MCF 10A (cell line): ENCODE measurements at regions not wholly inside any gene's neighbourhood (a gene's known extent, or its start where the extent isn't known, plus 50 kb on each side); places are given as distances from the start of the nearest gene placed in this dataset.

ENCODE experiments used
- BruUV-seq: library from RNA; stranded (reverse); fragments of 400-500 nt; replicated peaks from 2 replicates; lab custom pipeline; 2021; lab: Mats Ljungman, UMichigan
- CTCF ChIA-PET: fragments of 300-600 bp; sonication (Branson Sonifier 250); formaldehyde crosslinking; extraction: SDS; loops from one replicate; lab custom pipeline; 2021; ENCODE audit warnings: antibody characterized with exemption, inconsistent platforms; lab: Yijun Ruan, JAX
- POLR2A ChIA-PET: fragments of 300-600, 350-650 bp; sonication (Branson Sonifier 250); formaldehyde crosslinking; extraction: SDS; loops from one replicate; lab custom pipeline; 2020; ENCODE audit warnings: antibody characterized with exemption, inconsistent platforms; lab: Yijun Ruan, JAX
- DNase-seq: peaks from one replicate; pipeline ENCODE4 v3.0.0-alpha.2; 2018; ENCODE audit not compliant: unreplicated experiment
- H3K27ac Mint-ChIP-seq: one replicate; pipeline ENCODE4 v1.8.0; 2022; ENCODE audit warnings: mild to moderate bottlenecking, low read depth, mixed read lengths; ENCODE audit not compliant: unreplicated experiment
- H3K27me3 Mint-ChIP-seq: one replicate; pipeline ENCODE4 v1.8.0; 2022; ENCODE audit warnings: mixed read lengths; ENCODE audit not compliant: insufficient read depth, unreplicated experiment
- H3K36me3 Mint-ChIP-seq: one replicate; pipeline ENCODE4 v1.8.0; 2022; ENCODE audit warnings: mild to moderate bottlenecking, moderate library complexity, mixed read lengths; ENCODE audit not compliant: insufficient read depth, unreplicated experiment
- H3K4me1 Mint-ChIP-seq: one replicate; pipeline ENCODE4 v1.8.0; 2022; ENCODE audit warnings: mixed read lengths; ENCODE audit not compliant: insufficient read depth, unreplicated experiment
- H3K4me3 Mint-ChIP-seq: one replicate; pipeline ENCODE4 v1.8.0; 2022; ENCODE audit warnings: mild to moderate bottlenecking, moderate library complexity, mixed read lengths; ENCODE audit not compliant: unreplicated experiment
- H3K9me3 Mint-ChIP-seq: one replicate; pipeline ENCODE4 v1.8.0; 2022; ENCODE audit warnings: mixed read lengths; ENCODE audit not compliant: unreplicated experiment
- intact Hi-C: fragments of 100-400 bp; cut with micrococcal nuclease; formaldehyde crosslinking; loops from 2 replicates; pipeline ENCODE4 v1.14.1; 2022
- TF ChIP-seq, protein P1 (sequence below): fragments of 200-600 bp; IDR thresholded peaks from one replicate; pipeline ENCODE4 v1.8.0; 2022; ENCODE audit warnings: antibody characterized with exemption, mild to moderate bottlenecking; ENCODE audit not compliant: unreplicated experiment

DNA sequence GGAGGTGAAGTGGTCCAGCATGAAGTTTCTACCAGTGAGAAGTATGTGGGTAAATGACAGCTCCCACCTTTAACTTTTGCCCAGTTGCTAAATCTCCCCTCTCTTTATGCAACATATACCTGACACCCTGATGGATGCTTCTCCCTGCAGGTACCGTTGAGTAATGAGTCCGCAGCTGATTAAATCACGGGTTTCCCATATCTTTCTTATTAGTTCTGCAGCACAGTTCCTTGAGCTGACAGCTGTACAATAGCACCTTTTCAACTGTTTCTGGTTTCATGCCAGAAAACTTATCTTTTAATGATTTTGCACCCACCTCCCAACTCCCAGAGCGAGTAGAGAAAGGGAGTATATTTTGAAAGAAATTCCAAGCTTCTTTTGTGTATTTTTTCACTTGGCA is 161.0 kb upstream of the TUT7 start:
- intact Hi-C loops, result no loop called here
- Mint-ChIP-seq H3K27ac (no peak overlapping the region), H3K9me3 (no peaks in the 10 kb centered on the region), H3K4me1 (no peaks in the 10 kb centered on the region), H3K27me3 (no peaks in the 10 kb centered on the region), H3K36me3 (no peaks in the 10 kb centered on the region), H3K4me3 (no peak overlapping the region)
- TF ChIP-seq, protein P1, sequence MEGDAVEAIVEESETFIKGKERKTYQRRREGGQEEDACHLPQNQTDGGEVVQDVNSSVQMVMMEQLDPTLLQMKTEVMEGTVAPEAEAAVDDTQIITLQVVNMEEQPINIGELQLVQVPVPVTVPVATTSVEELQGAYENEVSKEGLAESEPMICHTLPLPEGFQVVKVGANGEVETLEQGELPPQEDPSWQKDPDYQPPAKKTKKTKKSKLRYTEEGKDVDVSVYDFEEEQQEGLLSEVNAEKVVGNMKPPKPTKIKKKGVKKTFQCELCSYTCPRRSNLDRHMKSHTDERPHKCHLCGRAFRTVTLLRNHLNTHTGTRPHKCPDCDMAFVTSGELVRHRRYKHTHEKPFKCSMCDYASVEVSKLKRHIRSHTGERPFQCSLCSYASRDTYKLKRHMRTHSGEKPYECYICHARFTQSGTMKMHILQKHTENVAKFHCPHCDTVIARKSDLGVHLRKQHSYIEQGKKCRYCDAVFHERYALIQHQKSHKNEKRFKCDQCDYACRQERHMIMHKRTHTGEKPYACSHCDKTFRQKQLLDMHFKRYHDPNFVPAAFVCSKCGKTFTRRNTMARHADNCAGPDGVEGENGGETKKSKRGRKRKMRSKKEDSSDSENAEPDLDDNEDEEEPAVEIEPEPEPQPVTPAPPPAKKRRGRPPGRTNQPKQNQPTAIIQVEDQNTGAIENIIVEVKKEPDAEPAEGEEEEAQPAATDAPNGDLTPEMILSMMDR, result no peak
- CTCF ChIA-PET, result no interaction called here
- no peak for DNase-seq
- no TSS peak for BruUV-seq
- POLR2A ChIA-PET, result interaction anchor here (0.8 kb wide), 1 partner anchor 17 kb away, joined by 3 read pairs; no protein-coding TSS in a partner anchor

DNA sequence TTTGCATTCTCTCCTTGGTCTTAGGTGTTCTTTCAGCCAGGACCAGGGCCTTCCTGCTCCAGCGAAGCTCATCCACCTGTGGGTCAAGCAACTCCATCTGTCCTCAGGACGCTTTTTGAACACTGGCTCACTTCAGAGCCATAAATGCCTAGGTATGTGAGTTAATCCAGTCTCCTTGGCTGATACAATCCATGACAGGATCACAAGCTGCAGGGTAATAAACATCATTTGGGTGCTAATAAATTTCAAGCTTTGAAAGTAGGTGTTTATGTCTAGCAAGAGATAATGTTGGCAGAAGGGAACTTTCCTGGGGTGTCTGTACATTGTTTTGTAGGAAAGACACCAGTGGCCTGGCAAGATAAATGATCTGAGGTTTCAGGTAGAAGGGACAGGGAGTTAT is 159.2 kb upstream of the TUT7 start:
- Mint-ChIP-seq H3K4me3 (no peak overlapping the region), H3K27me3 (no peaks in the 10 kb centered on the region), H3K4me1 (no peaks in the 10 kb centered on the region), H3K36me3 (no peaks in the 10 kb centered on the region), H3K9me3 (no peaks in the 10 kb centered on the region), H3K27ac (no peak overlapping the region)
- no TSS peak for BruUV-seq
- POLR2A ChIA-PET, result interaction anchor here (0.9 kb wide), 1 partner anchor 816 kb away, joined by 4 read pairs; no protein-coding TSS in a partner anchor
- TF ChIP-seq, protein P1, result no peak
- no peak for DNase-seq
- CTCF ChIA-PET, result interaction anchor here (0.6 kb wide), 1 partner anchor 659 kb away, joined by 3 read pairs; no protein-coding TSS in a partner anchor
- intact Hi-C loops, result no loop called here

DNA sequence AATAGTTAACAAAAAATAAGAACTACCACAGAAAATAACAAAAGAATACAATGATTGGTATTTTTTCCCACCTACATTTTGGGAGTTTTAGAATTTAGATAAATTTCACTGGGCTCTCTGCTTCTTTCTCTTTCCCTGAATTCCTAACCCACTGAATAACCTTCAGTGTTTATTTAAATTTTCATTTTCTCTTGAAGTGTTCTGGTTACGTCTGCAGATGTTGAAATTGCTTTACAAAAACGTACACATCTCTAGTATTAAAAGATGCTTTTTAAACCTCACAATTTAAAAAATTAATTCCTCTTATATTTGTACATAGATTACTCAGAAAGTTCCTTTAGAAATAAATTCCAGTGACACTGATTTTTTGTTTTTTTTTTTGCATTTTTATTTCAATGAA is 158.7 kb upstream of the TUT7 start:
- DNase-seq, result no peak
- ChIA-PET CTCF (interaction anchor here (0.7 kb wide), 1 partner anchor 403 kb away, joined by 3 read pairs; no protein-coding TSS in a partner anchor), POLR2A (interaction anchor here (0.9 to 2.2 kb wide), 3 partner anchors 17 to 817 kb away, joined by 3 to 7 read pairs (median 4); no protein-coding TSS in a partner anchor)
- Mint-ChIP-seq H3K36me3 (no peaks in the 10 kb centered on the region), H3K4me1 (no peaks in the 10 kb centered on the region), H3K9me3 (no peaks in the 10 kb centered on the region), H3K27me3 (no peaks in the 10 kb centered on the region), H3K27ac (no peak overlapping the region), H3K4me3 (no peak overlapping the region)
- TF ChIP-seq, protein P1, result no peak
- intact Hi-C loops, result no loop called here
- BruUV-seq, result no TSS peak

DNA sequence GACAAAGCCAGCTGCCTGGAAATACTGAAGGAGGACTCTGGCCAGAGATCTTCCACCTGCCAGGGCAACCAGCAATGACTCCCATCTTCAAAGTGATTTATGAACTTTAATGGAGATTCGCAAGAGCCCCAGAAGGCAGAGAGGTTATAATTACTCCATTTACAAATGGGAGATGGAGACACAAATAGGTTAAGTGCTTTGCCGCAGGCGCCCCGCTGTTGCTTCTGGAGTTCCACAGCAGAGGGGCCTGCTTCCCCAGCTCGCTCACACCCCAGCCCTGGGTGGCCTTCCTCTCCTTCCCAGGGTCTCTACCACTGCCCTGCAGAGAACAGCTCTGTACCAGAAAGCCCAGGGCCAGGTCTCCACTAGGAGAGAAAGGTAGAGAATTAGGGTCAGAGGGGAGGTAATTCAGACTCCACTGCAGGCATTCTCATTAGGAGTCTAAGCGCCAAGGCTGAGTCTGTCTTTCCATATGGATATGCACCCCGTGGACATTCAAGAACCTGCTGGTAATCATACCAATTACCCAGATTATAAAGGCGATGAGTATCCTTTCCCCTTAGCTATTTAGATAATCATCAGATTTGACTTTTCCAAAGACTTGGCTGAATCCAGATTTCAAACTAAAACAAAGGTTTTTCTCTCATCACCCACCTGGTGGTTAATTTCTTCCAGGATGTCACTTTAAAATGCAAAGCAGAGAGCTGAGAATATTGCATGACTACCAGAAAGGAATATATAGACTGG is 157.6 kb upstream of the TUT7 start:
- CTCF ChIA-PET, result interaction anchor here (0.6 kb wide), 1 partner anchor 85 kb away, joined by 5 read pairs; no protein-coding TSS in a partner anchor
- DNase-seq, result no peak
- H3K36me3 Mint-ChIP-seq, result no peaks in the 10 kb centered on the region
- no peaks in the 10 kb centered on the region for H3K4me1 Mint-ChIP-seq
- H3K9me3 Mint-ChIP-seq, result no peaks in the 10 kb centered on the region
- H3K27ac Mint-ChIP-seq, result no peak overlapping the region
- no peak overlapping the region for H3K4me3 Mint-ChIP-seq
- TF ChIP-seq, protein P1, result no peak
- BruUV-seq, result no TSS peak
- POLR2A ChIA-PET, result interaction anchor here (1.3 to 2.2 kb wide), 2 partner anchors 15 to 18 kb away, joined by 3 to 7 read pairs; no protein-coding TSS in a partner anchor
- intact Hi-C loops, result no loop called here
- no peaks in the 10 kb centered on the region for H3K27me3 Mint-ChIP-seq
